ENCODE measurements at regions not wholly inside any gene's neighbourhood (a gene's known extent, or its start where the extent isn't known, plus 50 kb on each side); places are given as distances from the start of the nearest gene placed in this dataset.

- no peak for TF ChIP-seq CTCF (IDR thresholded peaks at IDR 0.05)
- no peaks in the 10 kb centered on the region for H3K4me1 ChIP-seq
- H3K9ac ChIP-seq (ENCODE audit: low read depth in 2 of 2, low read length in 2 of 2): no peak overlapping the region
- no peaks in the 10 kb centered on the region for H3K9me3 ChIP-seq
- H3K4me3 ChIP-seq: no peak overlapping the region
- H3K27me3 ChIP-seq: no peaks in the 10 kb centered on the region
- intact Hi-C loops (cut with DNase I): no loop called here
- DNase-seq: no peak
- H3K27ac ChIP-seq: no peak overlapping the region
- H3K36me3 ChIP-seq: no peaks in the 10 kb centered on the region
Measured at GRCh38 chr7:42687211-42688055, 224.4 kb downstream of the C7orf25 start.

GRCh38 chr7:42686594-42687156 lies 225.2 kb downstream of the C7orf25 start:
- Histone ChIP-seq H3K36me3 (no peaks in the 10 kb centered on the region), H3K9ac (ENCODE audit: low read depth in 2 of 2, low read length in 2 of 2) (no peak overlapping the region), H3K4me1 (no peaks in the 10 kb centered on the region), H3K9me3 (no peaks in the 10 kb centered on the region), H3K4me3 (no peak overlapping the region), H3K27ac (no peak overlapping the region), H3K27me3 (no peaks in the 10 kb centered on the region)
- no peak for TF ChIP-seq CTCF (IDR thresholded peaks at IDR 0.05)
- intact Hi-C loops (cut with DNase I): no loop called here
- no peak for DNase-seq

- TF ChIP-seq CTCF (IDR thresholded peaks at IDR 0.05): no peak
- no peaks in the 10 kb centered on the region for H3K36me3 ChIP-seq
- H3K9ac ChIP-seq (ENCODE audit: low read depth in 2 of 2, low read length in 2 of 2): no peak overlapping the region
- intact Hi-C loops (cut with DNase I): no loop called here
- no peak for DNase-seq
- no peak overlapping the region for H3K27ac ChIP-seq
- no peaks in the 10 kb centered on the region for H3K9me3 ChIP-seq
- H3K4me3 ChIP-seq: no peak overlapping the region
- no peaks in the 10 kb centered on the region for H3K4me1 ChIP-seq
- H3K27me3 ChIP-seq: no peaks in the 10 kb centered on the region
Measured at GRCh38 chr7:42685911-42686310, 226.0 kb downstream of the C7orf25 start.

DNA sequence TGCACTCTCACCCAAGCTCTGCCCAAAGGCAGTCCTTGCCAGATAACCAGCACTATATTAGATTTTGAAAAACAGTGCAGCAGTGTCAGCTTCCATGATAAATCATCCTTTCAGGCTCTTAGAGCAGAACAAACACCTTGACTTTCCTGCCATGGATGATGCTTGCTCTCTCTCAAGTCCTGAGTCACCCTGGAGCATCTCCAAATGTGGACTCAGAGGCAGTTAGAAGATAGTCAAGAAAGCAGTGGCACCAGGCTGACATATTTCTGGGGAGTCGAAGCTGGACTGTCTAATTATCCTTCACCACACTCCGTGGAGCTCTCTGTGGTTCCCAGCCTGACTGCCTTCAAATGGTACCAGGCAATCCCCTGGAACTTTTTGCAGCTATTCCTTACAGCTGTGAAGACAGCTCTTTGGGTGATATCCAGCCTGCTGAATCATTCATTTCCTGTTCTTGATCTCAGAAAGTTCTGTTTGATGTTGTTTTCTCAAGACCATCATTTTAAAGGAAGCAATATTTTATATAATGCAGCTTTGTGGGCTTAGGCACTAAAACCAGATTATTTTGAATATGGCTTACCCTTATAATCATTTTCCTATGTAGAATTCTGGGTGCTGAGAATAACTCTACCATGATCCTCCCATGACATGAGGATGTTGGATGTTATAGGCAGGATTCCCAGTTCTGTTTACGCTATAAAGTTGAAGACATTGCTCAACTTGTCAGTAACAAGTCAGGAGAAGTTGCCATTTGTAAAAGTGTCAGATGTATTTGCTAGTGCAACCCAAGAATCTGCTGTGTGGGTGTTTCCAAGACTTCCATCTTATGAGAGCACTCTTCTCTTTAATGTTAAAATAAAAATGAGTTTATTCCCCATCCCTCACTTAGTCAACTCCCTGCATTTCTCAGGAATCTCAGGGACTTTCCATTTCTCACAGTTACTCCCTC lies 233.8 kb downstream of the C7orf25 start:
- no peak overlapping the region for H3K9ac ChIP-seq (ENCODE audit: low read depth in 2 of 2, low read length in 2 of 2)
- H3K27me3 ChIP-seq: no peaks in the 10 kb centered on the region
- no peaks in the 10 kb centered on the region for H3K4me1 ChIP-seq
- H3K36me3 ChIP-seq: no peaks in the 10 kb centered on the region
- intact Hi-C loops (cut with DNase I): no loop called here
- no peak for TF ChIP-seq CTCF (IDR thresholded peaks at IDR 0.05)
- H3K9me3 ChIP-seq: no peaks in the 10 kb centered on the region
- no peak overlapping the region for H3K4me3 ChIP-seq
- no peak for DNase-seq
- peak overlapping the region; percentile 24 for H3K27ac ChIP-seq

- no peaks in the 10 kb centered on the region for H3K4me1 ChIP-seq
- intact Hi-C loops (cut with DNase I): no loop called here
- no peak for DNase-seq
- H3K9ac ChIP-seq (ENCODE audit: low read depth in 2 of 2, low read length in 2 of 2): no peak overlapping the region
- no peaks in the 10 kb centered on the region for H3K9me3 ChIP-seq
- TF ChIP-seq CTCF (IDR thresholded peaks at IDR 0.05): no peak
- H3K4me3 ChIP-seq: no peak overlapping the region
- H3K36me3 ChIP-seq: no peaks in the 10 kb centered on the region
- no peak overlapping the region for H3K27ac ChIP-seq
- H3K27me3 ChIP-seq: no peaks in the 10 kb centered on the region
Measured at GRCh38 chr7:42674541-42674940, 237.3 kb downstream of the C7orf25 start.

Data from colonic mucosa (tissue), 4 donors.